Panc1 (cell line): ENCODE measurements at regions not wholly inside any gene's neighbourhood (a gene's known extent, or its start where the extent isn't known, plus 50 kb on each side); places are given as distances from the start of the nearest gene placed in this dataset.

ENCODE experiments used
- ATAC-seq: fragments of 200-7000 bp; cut with Tn5 transposase; 2 replicates; pipeline ENCODE4 v1.9.1; 2020; ENCODE audit warnings: mild to moderate bottlenecking, moderate library complexity
- BruUV-seq: library from RNA; stranded (reverse); fragments of 400-500 nt; replicated peaks from 2 replicates; lab custom pipeline; 2021; lab: Mats Ljungman, UMichigan
- CTCF ChIA-PET: fragments of 300-600 bp; sonication (Branson Sonifier 250); formaldehyde crosslinking; loops from one replicate; lab custom pipeline; 2022; ENCODE audit warnings: antibody characterized with exemption; lab: Charles Lee
- POLR2A ChIA-PET: fragments of 300-600 bp; sonication (Branson Sonifier 250); formaldehyde crosslinking; loops from one replicate; lab custom pipeline; 2022; ENCODE audit warnings: antibody characterized with exemption; lab: Charles Lee
- DNase-seq: peaks from one replicate; pipeline ENCODE4 v3.0.0-alpha.2; 2010; ENCODE audit warnings: low read depth, low spot score
- H3K27ac ChIP-seq: 2 replicates; pipeline ENCODE4 v1.5.1; 2011; ENCODE audit warnings: mild to moderate bottlenecking, low read length, inconsistent platforms
- H3K27me3 ChIP-seq: fragments of 200-500 bp; sonication (Bioruptor generic); 2 replicates; pipeline ENCODE4 v1.6.0; 2014; ENCODE audit warnings: low read length, inconsistent platforms; ENCODE audit not compliant: control insufficient read depth, insufficient read depth
- H3K36me3 ChIP-seq: fragments of 200-500 bp; sonication (Bioruptor generic); 2 replicates; pipeline ENCODE4 v1.5.1; 2014; ENCODE audit warnings: inconsistent platforms, mild to moderate bottlenecking, low read length, moderate library complexity; ENCODE audit not compliant: control insufficient read depth, insufficient read depth
- H3K4me1 ChIP-seq: 2 replicates; pipeline ENCODE4 v1.5.1; 2011; ENCODE audit warnings: inconsistent platforms, mild to moderate bottlenecking, low read length, moderate library complexity; ENCODE audit not compliant: control insufficient read depth, insufficient read depth
- H3K4me3 ChIP-seq, 2 experiments: 2 replicates each; pipeline ENCODE4 v1.5.1; 2011 to 2012; ENCODE audit warnings: low read depth in 2 of 2, low read length in 2 of 2, mild to moderate bottlenecking in 2 of 2, inconsistent platforms in 1 of 2, moderate library complexity in 1 of 2
- H3K9me3 ChIP-seq: fragments of 200-500 bp; sonication (Bioruptor generic); 2 replicates; pipeline ENCODE4 v1.5.1; 2014; ENCODE audit warnings: low read depth, mild to moderate bottlenecking, inconsistent platforms, low read length, moderate library complexity; ENCODE audit not compliant: control insufficient read depth, insufficient read depth
- CTCF ChIP-seq: fragments of 450-650 bp; IDR thresholded peaks from 2 replicates; pipeline ENCODE4 v1.5.1; 2017; ENCODE audit warnings: mild to moderate bottlenecking
- POLR2AphosphoS5 ChIP-seq: IDR thresholded peaks from 2 replicates; pipeline ENCODE4 v1.6.1; 2012; ENCODE audit warnings: mild to moderate bottlenecking, low read depth, low read length, moderate library complexity
- REST ChIP-seq, 2 experiments: IDR thresholded peaks; 2 replicates each; pipeline ENCODE4 v1.6.1; 2011 to 2012; ENCODE audit warnings: low read depth in 2 of 2, control low read depth in 1 of 2, low read length in 1 of 2, mild to moderate bottlenecking in 1 of 2, moderate library complexity in 1 of 2; ENCODE audit not compliant: insufficient read depth in 1 of 2
- SIN3A ChIP-seq: IDR thresholded peaks from 2 replicates; pipeline ENCODE4 v1.6.1; 2012; ENCODE audit warnings: low read depth, mild to moderate bottlenecking, low read length, moderate library complexity, borderline replicate concordance; ENCODE audit not compliant: insufficient read depth
- TCF7L2 ChIP-seq: IDR thresholded peaks from 2 replicates; pipeline ENCODE4 v1.6.1; 2011; ENCODE audit warnings: mild to moderate bottlenecking, low read depth, low read length, inconsistent platforms
- in situ Hi-C: cut with HindIII; loops from 2 replicates; pipeline ENCODE4 v1.10.0; 2016; ENCODE audit warnings: low sequenced_read_pairs, low pct_unique_long_range_greater_than_20kb
- intact Hi-C: fragments of 100-400 bp; cut with micrococcal nuclease; formaldehyde crosslinking; loops from one replicate; pipeline ENCODE4 v1.10.0; 2022; ENCODE audit not compliant: unreplicated experiment

DNA sequence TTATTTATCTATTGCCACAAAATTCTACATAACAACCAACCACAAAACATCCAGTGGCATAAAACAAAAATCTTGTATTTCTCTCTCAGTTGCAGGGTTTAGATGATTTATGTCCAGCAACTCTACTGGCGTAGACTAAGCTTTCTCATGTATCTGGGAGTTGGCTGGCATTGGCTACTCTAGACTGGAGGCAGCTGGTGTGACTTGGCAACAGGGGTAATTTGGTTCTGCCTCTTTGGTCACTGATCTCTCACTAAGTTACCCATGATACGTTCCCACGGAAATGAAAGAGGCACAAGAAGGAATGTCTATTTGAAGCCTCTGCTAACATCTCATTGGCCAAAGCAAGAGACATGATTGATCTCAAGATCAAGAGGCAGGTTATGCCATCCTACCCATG, 144.0 kb downstream of the HS3ST3B1 start:
- no peaks in the 10 kb centered on the region for H3K36me3 ChIP-seq
- H3K9me3 ChIP-seq, result no peaks in the 10 kb centered on the region
- in situ Hi-C loops, result no loop called here
- ATAC-seq (no peak), DNase-seq (no peak)
- no TSS peak for BruUV-seq
- no peaks in the 10 kb centered on the region for H3K4me1 ChIP-seq
- TF ChIP-seq POLR2AphosphoS5 (no peak), TCF7L2 (no peak), SIN3A (no peak), CTCF (no peak), REST (IDR thresholded peaks at IDR 0.05; ENCODE audit: insufficient read depth in 1 of 2, low read depth in 2 of 2, low read length in 1 of 2) (no peak)
- H3K27ac ChIP-seq, result no peak overlapping the region
- CTCF ChIA-PET, result no interaction called here
- H3K4me3 ChIP-seq, result no peak overlapping the region
- intact Hi-C loops, result no loop called here
- no peaks in the 10 kb centered on the region for H3K27me3 ChIP-seq
- POLR2A ChIA-PET, result no interaction called here

- POLR2A ChIA-PET, result no interaction called here
Measured at GRCh38 chr17:14442798-14443528, 142.1 kb downstream of the HS3ST3B1 start.

More at GRCh38 chr17:14442798-14443528, 142.1 kb downstream of the HS3ST3B1 start:
- H3K27me3 ChIP-seq, result no peaks in the 10 kb centered on the region
- DNase-seq (no peak), ATAC-seq (no peak)
- H3K36me3 ChIP-seq, result no peaks in the 10 kb centered on the region
- no peak overlapping the region for H3K27ac ChIP-seq
- BruUV-seq, result no TSS peak
- intact Hi-C loops (no loop called here), in situ Hi-C loops (no loop called here)
- no peaks in the 10 kb centered on the region for H3K4me1 ChIP-seq
- H3K9me3 ChIP-seq, result no peaks in the 10 kb centered on the region
- no peak for TF ChIP-seq REST (IDR thresholded peaks at IDR 0.05; ENCODE audit: insufficient read depth in 1 of 2, low read depth in 2 of 2, low read length in 1 of 2)
- no peak for TF ChIP-seq TCF7L2
- no peak for TF ChIP-seq SIN3A
- TF ChIP-seq CTCF, result no peak
- no peak for TF ChIP-seq POLR2AphosphoS5
- CTCF ChIA-PET, result no interaction called here
- no peak overlapping the region for H3K4me3 ChIP-seq
